ENCODE measurements at regions not wholly inside any gene's neighbourhood (a gene's known extent, or its start where the extent isn't known, plus 50 kb on each side); places are given as distances from the start of the nearest gene placed in this dataset.

GRCh38 chr2:223215254-223215516, 163.2 kb downstream of the KCNE4 start:
- ATAC-seq (no peak), DNase-seq (no peak)
- H3K4me3 ChIP-seq: no peak overlapping the region
- H3K36me3 ChIP-seq (ENCODE audit: low read depth): no peaks in the 10 kb centered on the region
- H3K4me1 ChIP-seq (ENCODE audit: low read depth): no peaks in the 10 kb centered on the region
- H3K9me3 ChIP-seq: peaks cover 2% of the 10 kb centered on the region
- intact Hi-C loops (cut with DNase I, micrococcal nuclease): no loop called here
- no peak for TF ChIP-seq CTCF (IDR thresholded peaks at IDR 0.05)

- Histone ChIP-seq H3K4me1 (ENCODE audit: low read depth) (no peaks in the 10 kb centered on the region), H3K36me3 (ENCODE audit: low read depth) (no peaks in the 10 kb centered on the region), H3K9me3 (no peaks in the 10 kb centered on the region), H3K4me3 (no peak overlapping the region)
- TF ChIP-seq CTCF (IDR thresholded peaks at IDR 0.05): no peak
- DNase-seq (no peak), ATAC-seq (no peak)
- intact Hi-C loops (cut with DNase I, micrococcal nuclease): no loop called here
Observed at GRCh38 chr2:223217373-223217772, 165.4 kb downstream of the KCNE4 start.

- Histone ChIP-seq H3K4me1 (ENCODE audit: low read depth) (no peaks in the 10 kb centered on the region), H3K36me3 (ENCODE audit: low read depth) (no peaks in the 10 kb centered on the region), H3K9me3 (no peaks in the 10 kb centered on the region), H3K4me3 (no peak overlapping the region)
- DNase-seq (no peak), ATAC-seq (no peak)
- no peak for TF ChIP-seq CTCF (IDR thresholded peaks at IDR 0.05)
- intact Hi-C loops (cut with DNase I, micrococcal nuclease): no loop called here
Observed at GRCh38 chr2:223218587-223219178, 166.7 kb downstream of the KCNE4 start.

GRCh38 chr2:223219872-223220657, 168.1 kb downstream of the KCNE4 start:
- no peak for ATAC-seq
- no peak for TF ChIP-seq CTCF (IDR thresholded peaks at IDR 0.05)
- DNase-seq: no peak
- Histone ChIP-seq H3K4me1 (ENCODE audit: low read depth) (no peaks in the 10 kb centered on the region), H3K4me3 (no peak overlapping the region), H3K36me3 (ENCODE audit: low read depth) (no peaks in the 10 kb centered on the region), H3K9me3 (no peaks in the 10 kb centered on the region)
- intact Hi-C loops (cut with DNase I, micrococcal nuclease): no loop called here

- no peaks in the 10 kb centered on the region for H3K4me1 ChIP-seq (ENCODE audit: low read depth)
- no peaks in the 10 kb centered on the region for H3K36me3 ChIP-seq (ENCODE audit: low read depth)
- no peaks in the 10 kb centered on the region for H3K9me3 ChIP-seq
- H3K4me3 ChIP-seq: no peak overlapping the region
- no peak for DNase-seq
- ATAC-seq: no peak
- intact Hi-C loops (cut with DNase I, micrococcal nuclease): no loop called here
- no peak for TF ChIP-seq CTCF (IDR thresholded peaks at IDR 0.05)
Observed at GRCh38 chr2:223220658-223220925, 168.6 kb downstream of the KCNE4 start.
